ENCODE measurements at regions not wholly inside any gene's neighbourhood (a gene's known extent, or its start where the extent isn't known, plus 50 kb on each side); places are given as distances from the start of the nearest gene placed in this dataset.

GRCh38 chr4:66667249-66667648 is 878.1 kb downstream of the CENPC start:
- H3K4me3 Mint-ChIP-seq, result no peak overlapping the region
- H3K9me3 Mint-ChIP-seq, result peaks cover 3% of the 10 kb centered on the region
- H3K27me3 Mint-ChIP-seq, result no peaks in the 10 kb centered on the region
- CTCF ChIA-PET, result interaction anchor here (0.5 kb wide), 1 partner anchor 126 kb away, joined by 3 read pairs; no protein-coding TSS in a partner anchor
- no peaks in the 10 kb centered on the region for H3K4me1 Mint-ChIP-seq
- no peaks in the 10 kb centered on the region for H3K36me3 Mint-ChIP-seq
- no peak overlapping the region for H3K27ac Mint-ChIP-seq
- DNase-seq, result no peak

- Mint-ChIP-seq H3K4me1 (no peaks in the 10 kb centered on the region), H3K36me3 (no peaks in the 10 kb centered on the region), H3K9me3 (no peaks in the 10 kb centered on the region), H3K27ac (no peak overlapping the region), H3K4me3 (no peak overlapping the region), H3K27me3 (no peaks in the 10 kb centered on the region)
- CTCF ChIA-PET, result no interaction called here
- no peak for DNase-seq
Measured at GRCh38 chr4:66662620-66663019, 882.7 kb downstream of the CENPC start.

GRCh38 chr4:66658809-66659208 is 886.5 kb downstream of the CENPC start:
- H3K9me3 Mint-ChIP-seq, result peaks cover 2% of the 10 kb centered on the region
- no peaks in the 10 kb centered on the region for H3K36me3 Mint-ChIP-seq
- no peak overlapping the region for H3K27ac Mint-ChIP-seq
- CTCF ChIA-PET, result no interaction called here
- no peaks in the 10 kb centered on the region for H3K27me3 Mint-ChIP-seq
- DNase-seq, result no peak
- H3K4me1 Mint-ChIP-seq, result no peaks in the 10 kb centered on the region
- H3K4me3 Mint-ChIP-seq, result no peak overlapping the region

GRCh38 chr4:66655505-66655904 is 889.8 kb downstream of the CENPC start:
- no peak overlapping the region for H3K27ac Mint-ChIP-seq
- no peak for DNase-seq
- no peak overlapping the region for H3K4me3 Mint-ChIP-seq
- CTCF ChIA-PET, result no interaction called here
- no peaks in the 10 kb centered on the region for H3K4me1 Mint-ChIP-seq
- no peaks in the 10 kb centered on the region for H3K36me3 Mint-ChIP-seq
- H3K27me3 Mint-ChIP-seq, result no peaks in the 10 kb centered on the region
- H3K9me3 Mint-ChIP-seq, result peaks cover 4% of the 10 kb centered on the region

GRCh38 chr4:66653937-66654336 is 891.4 kb downstream of the CENPC start:
- no peak overlapping the region for H3K27ac Mint-ChIP-seq
- no peaks in the 10 kb centered on the region for H3K27me3 Mint-ChIP-seq
- CTCF ChIA-PET, result no interaction called here
- H3K9me3 Mint-ChIP-seq, result peaks cover 7% of the 10 kb centered on the region
- DNase-seq, result no peak
- H3K4me3 Mint-ChIP-seq, result no peak overlapping the region
- H3K4me1 Mint-ChIP-seq, result no peaks in the 10 kb centered on the region
- H3K36me3 Mint-ChIP-seq, result no peaks in the 10 kb centered on the region

GRCh38 chr4:66649236-66649635 is 896.1 kb downstream of the CENPC start:
- no peaks in the 10 kb centered on the region for H3K4me1 Mint-ChIP-seq
- CTCF ChIA-PET, result no interaction called here
- no peaks in the 10 kb centered on the region for H3K27me3 Mint-ChIP-seq
- no peaks in the 10 kb centered on the region for H3K36me3 Mint-ChIP-seq
- no peak for DNase-seq
- no peak overlapping the region for H3K4me3 Mint-ChIP-seq
- H3K9me3 Mint-ChIP-seq, result peaks cover 5% of the 10 kb centered on the region
- no peak overlapping the region for H3K27ac Mint-ChIP-seq

GRCh38 chr4:66647926-66648325 is 897.4 kb downstream of the CENPC start:
- CTCF ChIA-PET, result no interaction called here
- Mint-ChIP-seq H3K4me3 (no peak overlapping the region), H3K4me1 (no peaks in the 10 kb centered on the region), H3K27ac (no peak overlapping the region), H3K9me3 (peaks cover 3% of the 10 kb centered on the region), H3K36me3 (no peaks in the 10 kb centered on the region), H3K27me3 (no peaks in the 10 kb centered on the region)
- DNase-seq, result no peak

- CTCF ChIA-PET, result no interaction called here
Measured at GRCh38 chr4:66647476-66647875, 897.8 kb downstream of the CENPC start.

GRCh38 chr4:66640233-66640990 is 904.9 kb downstream of the CENPC start:
- H3K4me3 Mint-ChIP-seq, result no peak overlapping the region
- CTCF ChIA-PET, result no interaction called here
- H3K27me3 Mint-ChIP-seq, result no peaks in the 10 kb centered on the region

More at GRCh38 chr4:66647476-66647875, 897.8 kb downstream of the CENPC start:
- Mint-ChIP-seq H3K27me3 (no peaks in the 10 kb centered on the region), H3K27ac (no peak overlapping the region), H3K36me3 (no peaks in the 10 kb centered on the region), H3K4me3 (no peak overlapping the region), H3K9me3 (peaks cover 3% of the 10 kb centered on the region), H3K4me1 (no peaks in the 10 kb centered on the region)
- DNase-seq, result no peak

GRCh38 chr4:66639361-66639760 is 905.9 kb downstream of the CENPC start:
- no peak for DNase-seq
- no peaks in the 10 kb centered on the region for H3K36me3 Mint-ChIP-seq
- CTCF ChIA-PET, result no interaction called here

More at GRCh38 chr4:66640233-66640990, 904.9 kb downstream of the CENPC start:
- DNase-seq, result no peak
- Mint-ChIP-seq H3K36me3 (no peaks in the 10 kb centered on the region), H3K9me3 (no peaks in the 10 kb centered on the region), H3K27ac (no peak overlapping the region), H3K4me1 (no peaks in the 10 kb centered on the region)

GRCh38 chr4:66636349-66636748 is 909.0 kb downstream of the CENPC start:
- Mint-ChIP-seq H3K9me3 (no peaks in the 10 kb centered on the region), H3K27ac (no peak overlapping the region), H3K4me3 (no peak overlapping the region), H3K27me3 (no peaks in the 10 kb centered on the region), H3K36me3 (no peaks in the 10 kb centered on the region), H3K4me1 (no peaks in the 10 kb centered on the region)
- no peak for DNase-seq
- CTCF ChIA-PET, result no interaction called here

More at GRCh38 chr4:66639361-66639760, 905.9 kb downstream of the CENPC start:
- H3K27ac Mint-ChIP-seq, result no peak overlapping the region
- no peaks in the 10 kb centered on the region for H3K9me3 Mint-ChIP-seq
- H3K4me1 Mint-ChIP-seq, result no peaks in the 10 kb centered on the region
- H3K27me3 Mint-ChIP-seq, result no peaks in the 10 kb centered on the region
- H3K4me3 Mint-ChIP-seq, result no peak overlapping the region

- Mint-ChIP-seq H3K27me3 (no peaks in the 10 kb centered on the region), H3K27ac (no peak overlapping the region), H3K9me3 (no peaks in the 10 kb centered on the region), H3K4me1 (no peaks in the 10 kb centered on the region), H3K4me3 (no peak overlapping the region), H3K36me3 (no peaks in the 10 kb centered on the region)
- DNase-seq, result no peak
- CTCF ChIA-PET, result no interaction called here
Measured at GRCh38 chr4:66633477-66633876, 911.8 kb downstream of the CENPC start.

GRCh38 chr4:66629927-66630326 is 915.4 kb downstream of the CENPC start:
- no peaks in the 10 kb centered on the region for H3K4me1 Mint-ChIP-seq
- CTCF ChIA-PET, result no interaction called here
- no peaks in the 10 kb centered on the region for H3K36me3 Mint-ChIP-seq
- H3K9me3 Mint-ChIP-seq, result no peaks in the 10 kb centered on the region
- no peaks in the 10 kb centered on the region for H3K27me3 Mint-ChIP-seq
- no peak overlapping the region for H3K4me3 Mint-ChIP-seq
- H3K27ac Mint-ChIP-seq, result no peak overlapping the region
- no peak for DNase-seq

GRCh38 chr4:66628146-66628545 is 917.2 kb downstream of the CENPC start:
- CTCF ChIA-PET, result no interaction called here
- Mint-ChIP-seq H3K27me3 (no peaks in the 10 kb centered on the region), H3K4me1 (no peaks in the 10 kb centered on the region), H3K4me3 (no peak overlapping the region), H3K9me3 (peaks cover 4% of the 10 kb centered on the region), H3K27ac (no peak overlapping the region), H3K36me3 (no peaks in the 10 kb centered on the region)
- no peak for DNase-seq

GRCh38 chr4:66625480-66625879 is 919.8 kb downstream of the CENPC start:
- CTCF ChIA-PET, result no interaction called here
- peak overlapping the region; percentile 43 for H3K27ac Mint-ChIP-seq
- H3K9me3 Mint-ChIP-seq, result peaks cover 10% of the 10 kb centered on the region
- H3K4me3 Mint-ChIP-seq, result no peak overlapping the region
- DNase-seq, result no peak
- no peaks in the 10 kb centered on the region for H3K36me3 Mint-ChIP-seq
- no peaks in the 10 kb centered on the region for H3K27me3 Mint-ChIP-seq
- no peaks in the 10 kb centered on the region for H3K4me1 Mint-ChIP-seq

All from activated naive CD4-positive, alpha-beta T cell treated with anti-CD3 and anti-CD28 coated beads, Interleukin-2, amount 10 ng/mL, durations not matched to agents 7 days and 5 days (primary cell).